PC-3 (cell line): ENCODE measurements at regions not wholly inside any gene's neighbourhood (a gene's known extent, or its start where the extent isn't known, plus 50 kb on each side); places are given as distances from the start of the nearest gene placed in this dataset.

Experiments used
- ATAC-seq: fragments of 200-7000 bp; cut with Tn5 transposase; 2 replicates; pipeline ENCODE4 v1.9.1; 2020; ENCODE audit warnings: mild to moderate bottlenecking, moderate library complexity
- BruUV-seq: library from RNA; stranded (reverse); fragments of 400-500 nt; replicated peaks from 2 replicates; lab custom pipeline; 2021; lab: Mats Ljungman, UMichigan
- CTCF ChIA-PET: fragments of 300-600 bp; sonication (Branson Sonifier 250); formaldehyde crosslinking; loops from one replicate; lab custom pipeline; 2022; ENCODE audit warnings: antibody characterized with exemption; lab: Charles Lee
- POLR2A ChIA-PET: fragments of 300-600 bp; sonication (Branson Sonifier 250); formaldehyde crosslinking; loops from one replicate; lab custom pipeline; 2022; ENCODE audit warnings: antibody characterized with exemption; ENCODE audit not compliant: unreplicated experiment; lab: Charles Lee
- DNase-seq: peaks from one replicate; pipeline ENCODE4 v3.0.0-alpha.2; 2015
- H2AFZ ChIP-seq: fragments of 300-600 bp; sonication (generic); 2 replicates; pipeline ENCODE4 v1.6.0; 2016; ENCODE audit warnings: antibody characterized with exemption, low read length
- H3F3A ChIP-seq: fragments of 300-600 bp; sonication (generic); one replicate; pipeline ENCODE4 v1.6.0; 2017; ENCODE audit warnings: antibody characterized with exemption, low read length, control low read depth, mild to moderate bottlenecking; ENCODE audit not compliant: unreplicated experiment
- H3K27ac ChIP-seq: fragments of 300-600 bp; sonication (generic); 2 replicates; pipeline ENCODE4 v1.5.1; 2016; ENCODE audit warnings: mild to moderate bottlenecking, low read length
- H3K27me3 ChIP-seq: fragments of 300-600 bp; sonication (generic); 2 replicates; pipeline ENCODE4 v1.6.1; 2016; ENCODE audit warnings: low read length, mixed read lengths
- H3K36me3 ChIP-seq: fragments of 300-600 bp; sonication (generic); 2 replicates; pipeline ENCODE4 v1.6.1; 2016; ENCODE audit warnings: low read depth, mixed run types, low read length, mixed read lengths
- H3K4me1 ChIP-seq: fragments of 300-600 bp; sonication (generic); 2 replicates; pipeline ENCODE4 v1.5.1; 2016; ENCODE audit warnings: low read length; ENCODE audit not compliant: insufficient read depth
- H3K4me2 ChIP-seq: fragments of 300-600 bp; sonication (generic); 2 replicates; pipeline ENCODE4 v1.6.0; 2016; ENCODE audit warnings: low read length
- H3K4me3 ChIP-seq: fragments of 300-600 bp; sonication (generic); 2 replicates; pipeline ENCODE4 v1.5.1; 2016; ENCODE audit warnings: mild to moderate bottlenecking, low read length, mixed read lengths
- H3K79me2 ChIP-seq: fragments of 300-600 bp; sonication (generic); 2 replicates; pipeline ENCODE4 v1.6.1; 2017; ENCODE audit warnings: low read length, mixed read lengths
- H3K9ac ChIP-seq: fragments of 300-600 bp; sonication (generic); 2 replicates; pipeline ENCODE4 v1.6.0; 2016; ENCODE audit warnings: mild to moderate bottlenecking, low read length
- H3K9me2 ChIP-seq: fragments of 300-600 bp; sonication (generic); replicated peaks from 2 replicates; pipeline ENCODE4 v1.6.1; 2016; ENCODE audit warnings: mixed run types, low read length, mixed read lengths
- H3K9me3 ChIP-seq: fragments of 300-600 bp; sonication (generic); 2 replicates; pipeline ENCODE4 v1.6.1; 2016; ENCODE audit warnings: low read length, mixed read lengths
- H4K20me1 ChIP-seq: fragments of 300-600 bp; sonication (generic); 2 replicates; pipeline ENCODE4 v1.6.1; 2016; ENCODE audit warnings: low read length, mixed read lengths
- CTCF ChIP-seq: fragments of 300-600 bp; sonication (generic); conservative IDR thresholded peaks from 2 replicates; pipeline ENCODE4 v1.5.1; 2017; ENCODE audit warnings: antibody characterized with exemption, low read depth, mild to moderate bottlenecking, low read length
- EZH2 ChIP-seq: fragments of 300-600 bp; sonication (generic); IDR thresholded peaks from one replicate; pipeline ENCODE4 v1.6.1; 2017; ENCODE audit warnings: antibody characterized with exemption, mild to moderate bottlenecking, low read length; ENCODE audit not compliant: unreplicated experiment
- EZH2phosphoT487 ChIP-seq: fragments of 300-600 bp; sonication (generic); IDR thresholded peaks from 2 replicates; pipeline ENCODE4 v1.6.1; 2018; ENCODE audit warnings: mild to moderate bottlenecking, antibody characterized with exemption, low read length, borderline replicate concordance
- intact Hi-C: fragments of 100-400 bp; cut with micrococcal nuclease; formaldehyde crosslinking; loops from 2 replicates; pipeline ENCODE4 v1.9.0; 2023

- Histone ChIP-seq H2AFZ (no peak overlapping the region), H3K4me3 (no peak overlapping the region), H3K9ac (no peak overlapping the region), H3K79me2 (no peaks in the 10 kb centered on the region), H3K9me3 (no peaks in the 10 kb centered on the region), H3K4me1 (no peaks in the 10 kb centered on the region), H3K36me3 (no peaks in the 10 kb centered on the region), H3F3A (no peaks in the 10 kb centered on the region), H3K4me2 (no peak overlapping the region), H3K9me2 (no peaks in the 10 kb centered on the region), H3K27me3 (peaks cover 64% of the 10 kb centered on the region), H3K27ac (no peak overlapping the region), H4K20me1 (no peaks in the 10 kb centered on the region)
- DNase-seq = no peak
- ATAC-seq = no peak
- intact Hi-C loops = no loop called here
- ChIA-PET POLR2A (no interaction called here), CTCF (no interaction called here)
- TF ChIP-seq EZH2 = no peak
- no peak for TF ChIP-seq CTCF
- no peak for TF ChIP-seq EZH2phosphoT487
- no TSS peak for BruUV-seq
Observed at GRCh38 chr3:72011485-72011884, 226.5 kb upstream of the PROK2 start.

GRCh38 chr3:72009851-72010443 lies 225.0 kb upstream of the PROK2 start:
- H2AFZ ChIP-seq = no peak overlapping the region
- no peaks in the 10 kb centered on the region for H3K36me3 ChIP-seq
- BruUV-seq = no TSS peak
- no peak overlapping the region for H3K27ac ChIP-seq
- no peak for TF ChIP-seq EZH2phosphoT487
- TF ChIP-seq EZH2 = no peak
- TF ChIP-seq CTCF = no peak
- no peak overlapping the region for H3K4me2 ChIP-seq
- CTCF ChIA-PET = no interaction called here
- no peak for DNase-seq
- H3K9me2 ChIP-seq = no peaks in the 10 kb centered on the region
- H3K9ac ChIP-seq = no peak overlapping the region
- H3K27me3 ChIP-seq = peaks cover 56% of the 10 kb centered on the region
- intact Hi-C loops = no loop called here
- no peak overlapping the region for H3K4me3 ChIP-seq
- H3K79me2 ChIP-seq = no peaks in the 10 kb centered on the region
- H3K9me3 ChIP-seq = no peaks in the 10 kb centered on the region
- no peaks in the 10 kb centered on the region for H4K20me1 ChIP-seq
- no peaks in the 10 kb centered on the region for H3F3A ChIP-seq
- POLR2A ChIA-PET = no interaction called here
- no peaks in the 10 kb centered on the region for H3K4me1 ChIP-seq
- ATAC-seq = no peak

GRCh38 chr3:72008226-72008996 lies 223.5 kb upstream of the PROK2 start:
- no peaks in the 10 kb centered on the region for H3K4me1 ChIP-seq
- H3K9me2 ChIP-seq = no peaks in the 10 kb centered on the region
- no peak for ATAC-seq

More at GRCh38 chr3:72008226-72008996, 223.5 kb upstream of the PROK2 start:
- ChIA-PET CTCF (no interaction called here), POLR2A (no interaction called here)
- DNase-seq = no peak
- TF ChIP-seq EZH2phosphoT487 (no peak), CTCF (no peak), EZH2 (no peak)
- intact Hi-C loops = no loop called here
- Histone ChIP-seq H3K4me3 (no peak overlapping the region), H3K79me2 (no peaks in the 10 kb centered on the region), H3F3A (no peaks in the 10 kb centered on the region), H3K9me3 (no peaks in the 10 kb centered on the region), H3K27me3 (peaks cover 66% of the 10 kb centered on the region), H4K20me1 (no peaks in the 10 kb centered on the region), H2AFZ (no peak overlapping the region), H3K4me2 (no peak overlapping the region), H3K9ac (no peak overlapping the region), H3K36me3 (no peaks in the 10 kb centered on the region), H3K27ac (no peak overlapping the region)
- BruUV-seq = no TSS peak
